Gastrocnemius medialis (tissue), 4 donors: ENCODE measurements at regions not wholly inside any gene's neighbourhood (a gene's known extent, or its start where the extent isn't known, plus 50 kb on each side); places are given as distances from the start of the nearest gene placed in this dataset.

Experiments
- ATAC-seq, 2 donors: fragments of 150-250 bp; one replicate each; pipeline ENCODE4 v1.9.1; 2016
- DNase-seq, 2 donors: peaks; one replicate each; pipeline ENCODE4 v3.0.0-alpha.2; 2019
- H3K27ac ChIP-seq, 4 donors: fragments of 200-600 bp; sonication (generic); 1 replicate in 1 of 4; 2 replicates in 3 of 4; pipeline ENCODE4 v1.5.1; 2016 to 2018; ENCODE audit warnings: mild to moderate bottlenecking in 2 of 4, moderate library complexity in 1 of 4
- H3K27me3 ChIP-seq, 3 donors: fragments of 200-600 bp; sonication (generic) in 2 of 3; 1 replicate in 1 of 3; 2 replicates in 2 of 3; pipeline versions ENCODE4 v1.5.1 to v1.6.0; 2016 to 2019; ENCODE audit warnings: mild to moderate bottlenecking in 1 of 3, moderate library complexity in 1 of 3
- H3K36me3 ChIP-seq, 2 donors: fragments of 200-600 bp; sonication (generic) in 1 of 2; one replicate each; pipeline ENCODE4 v1.5.1; 2017 to 2018
- H3K4me1 ChIP-seq, 2 donors: fragments of 200-600 bp; sonication (generic) in 1 of 2; one replicate each; pipeline ENCODE4 v1.5.1; 2016 to 2017; ENCODE audit warnings: mild to moderate bottlenecking in 2 of 2
- H3K4me3 ChIP-seq, 4 donors: fragments of 200-600 bp; sonication (generic) in 3 of 4; 1 replicate in 1 of 4; 2 replicates in 3 of 4; pipeline ENCODE4 v1.5.1; 2016 to 2019; ENCODE audit warnings: mild to moderate bottlenecking in 2 of 4
- H3K9me3 ChIP-seq, 3 donors: fragments of 200-600 bp; sonication (generic) in 2 of 3; 1 replicate in 1 of 3; 2 replicates in 2 of 3; pipeline ENCODE4 v1.5.1; 2016 to 2019
- CTCF ChIP-seq, 5 experiments: fragments of 450-650 bp in 3 of 5; fragments of 200-600 bp in 2 of 5; sonication (generic) in 2 of 5; IDR thresholded peaks in 4 of 5; conservative IDR thresholded peaks in 1 of 5; 1 replicate in 4 of 5; 2 replicates in 1 of 5; pipeline ENCODE4 v1.5.1; 2016 to 2019; ENCODE audit warnings: antibody characterized with exemption in 5 of 5, mild to moderate bottlenecking in 3 of 5, moderate library complexity in 3 of 5
- POLR2A ChIP-seq, 2 donors: fragments of 450-650 bp; IDR thresholded peaks; one replicate each; pipeline ENCODE4 v1.6.1; 2017; ENCODE audit warnings: antibody characterized with exemption in 2 of 2, mild to moderate bottlenecking in 2 of 2, moderate library complexity in 2 of 2
- in situ Hi-C, 4 donors: fragments of 200-750 bp; cut with MboI; loops; one replicate each; pipeline versions ENCODE4 v1.15.0 to v1.8.0; 2017; ENCODE audit warnings: low sequenced_read_pairs in 4 of 4
- intact Hi-C: fragments of 100-400 bp; cut with DNase I; formaldehyde crosslinking; loops from one replicate; pipeline ENCODE4 v1.15.1; 2023; ENCODE audit warnings: low total_unique reads

GRCh38 chr2:217275091-217275490 is 415.2 kb upstream of the TNP1 start:
- no peak overlapping the region for H3K4me3 ChIP-seq
- H3K27me3 ChIP-seq = no peaks in the 10 kb centered on the region
- no peak overlapping the region for H3K27ac ChIP-seq
- no peaks in the 10 kb centered on the region for H3K36me3 ChIP-seq
- DNase-seq = no peak
- TF ChIP-seq CTCF (IDR thresholded peaks at IDR 0.05 in 4 of 5, conservative IDR thresholded peaks at IDR 0.05 in 1 of 5) (no peak), POLR2A (IDR thresholded peaks at IDR 0.05) (no peak)
- no peaks in the 10 kb centered on the region for H3K9me3 ChIP-seq
- intact Hi-C loops = no loop called here
- H3K4me1 ChIP-seq = peaks cover 12 to 21% of the 10 kb centered on the region in 2 donors
- ATAC-seq = no peak
- in situ Hi-C loops = no loop called here

GRCh38 chr2:217274578-217274977 is 414.7 kb upstream of the TNP1 start:
- in situ Hi-C loops = no loop called here
- Histone ChIP-seq H3K4me1 (peaks cover 12 to 17% of the 10 kb centered on the region in 2 donors), H3K27ac (no peak overlapping the region), H3K36me3 (no peaks in the 10 kb centered on the region), H3K4me3 (no peak overlapping the region), H3K9me3 (no peaks in the 10 kb centered on the region), H3K27me3 (no peaks in the 10 kb centered on the region)
- DNase-seq = no peak
- TF ChIP-seq CTCF (IDR thresholded peaks at IDR 0.05 in 4 of 5, conservative IDR thresholded peaks at IDR 0.05 in 1 of 5) = no peak
- no peak for TF ChIP-seq POLR2A (IDR thresholded peaks at IDR 0.05)
- intact Hi-C loops = no loop called here
- no peak for ATAC-seq

- TF ChIP-seq CTCF (IDR thresholded peaks at IDR 0.05 in 4 of 5, conservative IDR thresholded peaks at IDR 0.05 in 1 of 5) (no peak), POLR2A (IDR thresholded peaks at IDR 0.05) (no peak)
- H3K4me3 ChIP-seq = no peak overlapping the region
- no peaks in the 10 kb centered on the region for H3K27me3 ChIP-seq
- intact Hi-C loops = no loop called here
- in situ Hi-C loops = no loop called here
- peaks cover 11 to 12% of the 10 kb centered on the region in 2 donors for H3K4me1 ChIP-seq
- H3K9me3 ChIP-seq = no peaks in the 10 kb centered on the region
- no peak overlapping the region for H3K27ac ChIP-seq
- no peak for DNase-seq
- no peak for ATAC-seq
- H3K36me3 ChIP-seq = no peaks in the 10 kb centered on the region
These were observed 414.0 kb upstream of the TNP1 start for GRCh38 chr2:217273851-217274250.

GRCh38 chr2:217273162-217273561 is 413.3 kb upstream of the TNP1 start:
- intact Hi-C loops (no loop called here), in situ Hi-C loops (no loop called here)
- H3K9me3 ChIP-seq = no peaks in the 10 kb centered on the region
- H3K27me3 ChIP-seq = no peaks in the 10 kb centered on the region
- no peak overlapping the region for H3K27ac ChIP-seq
- TF ChIP-seq POLR2A (IDR thresholded peaks at IDR 0.05) = no peak
- TF ChIP-seq CTCF (IDR thresholded peaks at IDR 0.05 in 4 of 5, conservative IDR thresholded peaks at IDR 0.05 in 1 of 5) = no peak
- H3K4me3 ChIP-seq = no peak overlapping the region
- DNase-seq = no peak
- no peaks in the 10 kb centered on the region for H3K36me3 ChIP-seq
- H3K4me1 ChIP-seq = peaks cover 11 to 12% of the 10 kb centered on the region in 2 donors
- ATAC-seq = no peak

GRCh38 chr2:217271813-217272212 is 411.9 kb upstream of the TNP1 start:
- H3K36me3 ChIP-seq = no peaks in the 10 kb centered on the region
- ATAC-seq (no peak), DNase-seq (no peak)
- H3K27ac ChIP-seq = no peak overlapping the region
- in situ Hi-C loops = no loop called here
- H3K4me3 ChIP-seq = no peak overlapping the region
- no peaks in the 10 kb centered on the region for H3K27me3 ChIP-seq
- H3K9me3 ChIP-seq = no peaks in the 10 kb centered on the region
- TF ChIP-seq POLR2A (IDR thresholded peaks at IDR 0.05) = no peak
- no peak for TF ChIP-seq CTCF (IDR thresholded peaks at IDR 0.05 in 4 of 5, conservative IDR thresholded peaks at IDR 0.05 in 1 of 5)
- H3K4me1 ChIP-seq = peaks cover 11 to 12% of the 10 kb centered on the region in 2 donors
- intact Hi-C loops = no loop called here
